Bronchial epithelial cell (primary cell): ENCODE measurements at regions not wholly inside any gene's neighbourhood (a gene's known extent, or its start where the extent isn't known, plus 50 kb on each side); places are given as distances from the start of the nearest gene placed in this dataset.
"Not testable (repeated sequence)": the region's sequence is repeated elsewhere in the genome, so short reads cannot be mapped to it uniquely, and the experiment has no call there.

Experiments used
- DNase-seq: peaks from one replicate; pipeline ENCODE4 v3.0.0-alpha.2; 2010; ENCODE audit warnings: low read depth
- FAIRE-seq: peaks from 2 replicates; lab custom pipeline; 2011; peaks lifted over from hg19 to GRCh38; lab: Jason Lieb, UNC
- H3K27me3 ChIP-seq: 2 replicates; pipeline ENCODE4 v1.5.1; 2011; ENCODE audit warnings: low read length; ENCODE audit not compliant: control insufficient read depth, insufficient read depth
- H3K36me3 ChIP-seq: 2 replicates; pipeline ENCODE4 v1.5.1; 2011; ENCODE audit warnings: low read length; ENCODE audit not compliant: control insufficient read depth, insufficient read depth
- H3K4me3 ChIP-seq: 2 replicates; pipeline ENCODE4 v1.5.1; 2011; ENCODE audit warnings: mild to moderate bottlenecking, low read depth, low read length, control low read depth
- TF ChIP-seq, protein P1 (sequence below): IDR thresholded peaks from 2 replicates; pipeline ENCODE4 v1.5.1; 2011; ENCODE audit warnings: mild to moderate bottlenecking, moderate library complexity, low read length, control low read depth, inconsistent platforms; ENCODE audit not compliant: insufficient read depth, severe bottlenecking

DNA sequence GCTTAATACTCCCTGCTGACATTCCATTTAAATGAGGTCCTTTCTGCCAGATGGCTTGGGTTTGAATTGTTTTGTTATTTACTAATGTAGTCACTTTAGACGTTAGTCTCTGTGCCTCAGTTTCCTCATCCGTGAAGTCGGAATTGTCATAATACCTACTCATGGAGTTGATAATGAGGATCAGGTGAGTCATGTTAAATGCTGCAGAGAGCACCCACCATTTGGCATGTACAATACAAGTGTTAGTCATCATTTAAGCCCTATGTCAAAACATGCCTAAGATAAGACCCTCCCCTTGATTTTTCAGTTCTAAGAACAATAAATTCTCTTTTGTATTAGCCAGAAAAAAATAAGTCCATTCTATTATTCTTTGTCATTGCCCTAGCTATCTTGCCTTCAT is 534.8 kb upstream of the HTR2C start:
- Histone ChIP-seq H3K27me3 (no peaks in the 10 kb centered on the region), H3K36me3 (no peaks in the 10 kb centered on the region), H3K4me3 (no peak overlapping the region)
- TF ChIP-seq, protein P1, sequence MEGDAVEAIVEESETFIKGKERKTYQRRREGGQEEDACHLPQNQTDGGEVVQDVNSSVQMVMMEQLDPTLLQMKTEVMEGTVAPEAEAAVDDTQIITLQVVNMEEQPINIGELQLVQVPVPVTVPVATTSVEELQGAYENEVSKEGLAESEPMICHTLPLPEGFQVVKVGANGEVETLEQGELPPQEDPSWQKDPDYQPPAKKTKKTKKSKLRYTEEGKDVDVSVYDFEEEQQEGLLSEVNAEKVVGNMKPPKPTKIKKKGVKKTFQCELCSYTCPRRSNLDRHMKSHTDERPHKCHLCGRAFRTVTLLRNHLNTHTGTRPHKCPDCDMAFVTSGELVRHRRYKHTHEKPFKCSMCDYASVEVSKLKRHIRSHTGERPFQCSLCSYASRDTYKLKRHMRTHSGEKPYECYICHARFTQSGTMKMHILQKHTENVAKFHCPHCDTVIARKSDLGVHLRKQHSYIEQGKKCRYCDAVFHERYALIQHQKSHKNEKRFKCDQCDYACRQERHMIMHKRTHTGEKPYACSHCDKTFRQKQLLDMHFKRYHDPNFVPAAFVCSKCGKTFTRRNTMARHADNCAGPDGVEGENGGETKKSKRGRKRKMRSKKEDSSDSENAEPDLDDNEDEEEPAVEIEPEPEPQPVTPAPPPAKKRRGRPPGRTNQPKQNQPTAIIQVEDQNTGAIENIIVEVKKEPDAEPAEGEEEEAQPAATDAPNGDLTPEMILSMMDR, result no peak
- DNase-seq, result peak; percentile 3
- FAIRE-seq, result no peak

DNA sequence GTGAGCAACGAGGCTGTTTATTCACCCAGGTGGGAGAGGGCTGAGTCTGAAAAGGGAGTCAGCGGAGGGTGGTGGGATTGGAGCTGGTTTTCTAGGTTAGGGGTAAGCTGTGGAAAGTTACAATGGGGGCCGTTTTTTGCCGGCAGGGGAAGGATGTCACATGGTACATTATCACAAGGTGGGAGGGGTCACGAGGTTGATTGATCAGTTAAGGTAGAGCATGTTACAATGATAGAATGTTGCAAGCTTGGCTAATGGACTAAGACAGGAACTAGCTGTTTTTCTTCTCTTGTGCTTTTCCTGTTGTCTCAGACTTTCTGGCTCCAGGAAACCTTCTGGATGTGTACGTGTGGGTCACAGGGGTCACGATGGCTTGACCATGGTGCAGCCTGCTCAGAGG is 536.3 kb upstream of the HTR2C start:
- FAIRE-seq (peak; percentile 83), DNase-seq (no peak)
- H3K27me3 ChIP-seq, result no peaks in the 10 kb centered on the region
- TF ChIP-seq, protein P1, result no peak
- H3K4me3 ChIP-seq, result no peak overlapping the region
- no peaks in the 10 kb centered on the region for H3K36me3 ChIP-seq

DNA sequence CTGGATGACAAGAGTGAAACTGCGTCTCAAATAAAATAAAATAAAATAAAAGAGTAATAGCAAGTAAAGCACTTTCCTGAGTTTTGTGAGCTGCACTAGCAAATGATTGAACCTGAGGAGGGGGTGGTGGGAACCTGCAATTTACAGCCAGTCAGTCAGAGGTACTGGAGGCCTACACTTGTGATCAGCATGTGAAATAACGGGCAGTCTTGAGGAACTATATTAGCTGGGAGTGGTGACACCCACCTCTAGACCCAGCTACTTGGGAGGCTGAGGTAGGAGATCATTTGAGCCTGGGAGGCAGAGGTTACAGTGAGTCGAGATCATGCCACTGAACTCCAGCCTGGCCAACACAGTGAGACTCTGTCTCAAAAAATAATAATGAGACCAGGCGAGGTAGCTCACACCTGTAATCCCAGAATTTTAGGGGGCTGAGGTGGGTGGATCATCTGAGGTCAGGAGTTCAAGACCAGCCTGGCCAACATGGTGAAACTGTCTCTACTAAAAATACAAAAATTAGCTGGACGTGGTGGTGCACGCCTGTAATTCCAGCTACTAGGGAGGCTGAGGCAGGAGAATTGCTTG is 537.1 kb upstream of the HTR2C start:
- TF ChIP-seq, protein P1, result no peak
- FAIRE-seq, result no peak
- Histone ChIP-seq H3K36me3 (no peaks in the 10 kb centered on the region), H3K4me3 (no peak overlapping the region), H3K27me3 (no peaks in the 10 kb centered on the region)
- no peak for DNase-seq

DNA sequence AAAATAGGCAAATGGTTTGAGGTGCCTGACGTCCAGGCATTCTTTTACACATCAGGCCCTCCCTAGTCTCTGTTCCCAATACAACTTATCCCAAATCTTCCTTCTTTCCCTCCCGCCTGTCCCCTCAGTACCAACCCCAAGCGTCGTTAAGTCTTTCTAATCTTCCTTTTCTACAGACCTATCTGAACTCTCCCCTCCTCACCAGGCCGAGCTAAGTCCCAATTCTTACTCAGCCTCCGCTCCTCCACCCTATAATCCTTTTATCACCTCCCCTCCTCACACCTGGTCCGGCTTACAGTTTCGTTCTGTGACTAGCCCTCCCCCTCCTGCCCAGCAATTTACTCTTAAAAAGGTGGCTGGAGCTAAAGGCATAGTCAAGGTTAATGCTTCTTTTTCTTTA is 542.4 kb upstream of the HTR2C start:
- H3K4me3 ChIP-seq, FAIRE-seq, DNase-seq, H3K36me3 ChIP-seq, H3K27me3 ChIP-seq: not testable (repeated sequence)

DNA sequence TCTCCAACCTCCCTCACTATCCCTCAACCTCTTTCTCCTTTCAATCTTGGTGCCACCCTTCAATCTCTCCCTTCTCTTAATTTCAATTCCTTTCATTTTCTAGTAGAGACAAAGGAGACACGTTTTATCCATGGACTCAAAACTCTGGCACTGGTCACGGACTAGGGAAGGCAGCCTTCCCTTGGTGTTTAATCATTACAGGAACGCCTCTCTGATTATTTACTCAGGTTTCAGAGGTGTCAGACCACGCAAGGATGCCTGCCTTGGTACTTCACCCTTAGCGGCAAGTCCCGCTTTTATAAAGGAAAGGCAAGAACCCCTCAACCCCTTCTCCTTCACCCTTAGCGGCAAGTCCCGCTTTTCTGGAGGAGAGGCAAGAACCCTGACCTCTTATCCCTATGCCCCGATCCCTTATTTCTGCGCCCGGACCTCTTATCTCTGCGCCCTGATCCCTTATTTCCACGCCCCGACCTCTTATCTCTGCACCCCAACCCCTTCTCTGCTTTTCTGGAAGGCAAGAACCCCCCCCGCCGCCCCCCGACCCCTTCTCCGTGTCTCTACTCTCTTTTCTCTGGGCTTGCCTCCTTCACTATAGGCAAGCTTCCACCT is 543.1 kb upstream of the HTR2C start:
- H3K4me3 ChIP-seq, DNase-seq, H3K36me3 ChIP-seq, H3K27me3 ChIP-seq, FAIRE-seq: not testable (repeated sequence)

DNA sequence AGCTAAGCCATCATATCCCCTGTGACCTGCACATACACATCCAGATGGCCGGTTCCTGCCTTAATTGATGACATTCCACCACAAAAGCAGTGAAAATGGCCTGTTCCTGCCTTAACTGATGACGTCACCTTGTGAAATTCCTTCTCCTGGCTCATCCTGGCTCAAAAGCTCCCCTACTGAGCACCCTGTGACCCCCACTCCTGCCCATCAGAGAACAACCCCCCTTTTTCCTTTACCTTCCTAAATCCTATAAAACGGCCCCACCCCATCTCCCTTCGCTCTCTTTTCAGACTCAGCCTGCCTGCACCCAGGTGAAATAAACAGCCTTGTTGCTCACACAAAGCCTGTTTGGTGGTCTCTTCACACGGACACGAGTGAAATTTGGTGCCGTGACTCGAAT is 543.8 kb upstream of the HTR2C start:
- not testable (repeated sequence) for H3K4me3 ChIP-seq, DNase-seq, FAIRE-seq, H3K27me3 ChIP-seq, H3K36me3 ChIP-seq

DNA sequence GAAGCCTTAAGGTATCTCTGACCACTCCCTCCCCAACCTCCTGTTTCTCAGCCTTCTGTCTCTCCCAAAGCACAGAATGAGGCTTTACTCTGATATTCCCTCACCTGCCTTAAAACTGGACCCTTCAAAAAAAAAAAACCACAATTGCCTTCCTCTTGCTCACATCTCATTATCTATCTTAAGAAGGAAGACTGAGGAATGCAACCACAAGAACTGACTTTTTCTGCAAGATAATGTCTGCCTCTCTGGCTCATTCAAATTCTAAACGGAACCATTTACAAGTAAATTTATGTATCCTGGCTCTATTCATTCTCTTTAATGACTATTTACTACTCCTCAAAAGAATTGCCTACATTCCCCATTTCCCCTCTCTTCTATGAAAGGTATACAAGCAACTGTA is 545.5 kb upstream of the HTR2C start:
- no peak for FAIRE-seq
- no peaks in the 10 kb centered on the region for H3K36me3 ChIP-seq
- no peaks in the 10 kb centered on the region for H3K27me3 ChIP-seq
- TF ChIP-seq, protein P1, result no peak
- no peak overlapping the region for H3K4me3 ChIP-seq
- DNase-seq, result no peak
